Left forelimb (tissue), 1 donor: ENCODE measurements at regions not wholly inside any gene's neighbourhood (a gene's known extent, or its start where the extent isn't known, plus 50 kb on each side); places are given as distances from the start of the nearest gene placed in this dataset.
"Not testable (repeated sequence)": the region's sequence is repeated elsewhere in the genome, so short reads cannot be mapped to it uniquely, and the experiment has no call there.

Experiments
- DNase-seq: peaks from one replicate; pipeline ENCODE4 v3.0.0-alpha.2; 2018; ENCODE audit warnings: low spot score

GRCh38 chr3:72278349-72279067 lies 493.6 kb upstream of the PROK2 start:
- no peak for DNase-seq

- no peak for DNase-seq
These were observed 492.8 kb upstream of the PROK2 start for GRCh38 chr3:72277710-72278109.

- DNase-seq, result no peak
These were observed 491.9 kb upstream of the PROK2 start for GRCh38 chr3:72276806-72277205.

GRCh38 chr3:72275331-72275751 lies 490.4 kb upstream of the PROK2 start:
- DNase-seq, result no peak

- no peak for DNase-seq
These were observed 489.8 kb upstream of the PROK2 start for GRCh38 chr3:72274493-72275330.

- no peak for DNase-seq
These were observed 488.7 kb upstream of the PROK2 start for GRCh38 chr3:72273615-72274014.

- DNase-seq, result no peak
These were observed 487.4 kb upstream of the PROK2 start for GRCh38 chr3:72272356-72272755.

GRCh38 chr3:72271923-72272322 lies 487.0 kb upstream of the PROK2 start:
- no peak for DNase-seq

GRCh38 chr3:72271216-72271615 lies 486.3 kb upstream of the PROK2 start:
- no peak for DNase-seq

- no peak for DNase-seq
These were observed 485.8 kb upstream of the PROK2 start for GRCh38 chr3:72270730-72271129.

GRCh38 chr3:72270072-72270681 lies 485.2 kb upstream of the PROK2 start:
- DNase-seq, result no peak

GRCh38 chr3:72269475-72269874 lies 484.5 kb upstream of the PROK2 start:
- DNase-seq, result no peak

GRCh38 chr3:72266921-72267524 lies 482.1 kb upstream of the PROK2 start:
- DNase-seq, result not testable (repeated sequence)

GRCh38 chr3:72266016-72266370 lies 481.0 kb upstream of the PROK2 start:
- no peak for DNase-seq

- DNase-seq, result no peak
These were observed 480.5 kb upstream of the PROK2 start for GRCh38 chr3:72265256-72266015.

- no peak for DNase-seq
These were observed 478.5 kb upstream of the PROK2 start for GRCh38 chr3:72263223-72263990.

GRCh38 chr3:72262736-72263135 lies 477.8 kb upstream of the PROK2 start:
- DNase-seq, result no peak

- no peak for DNase-seq
These were observed 476.9 kb upstream of the PROK2 start for GRCh38 chr3:72261566-72262564.

GRCh38 chr3:72260588-72260910 lies 475.6 kb upstream of the PROK2 start:
- DNase-seq, result no peak
